Choroid plexus epithelial cell (primary cell): ENCODE measurements at regions not wholly inside any gene's neighbourhood (a gene's known extent, or its start where the extent isn't known, plus 50 kb on each side); places are given as distances from the start of the nearest gene placed in this dataset.

Source experiments
- DNase-seq: peaks from one replicate; pipeline ENCODE4 v3.0.0-alpha.2; 2010; ENCODE audit warnings: low read depth
- H3K4me3 ChIP-seq: 2 replicates; pipeline ENCODE4 v1.5.1; 2011; ENCODE audit warnings: low read depth, mild to moderate bottlenecking, control low read depth, low read length, moderate library complexity
- TF ChIP-seq, protein P1 (sequence below): conservative IDR thresholded peaks from 2 replicates; pipeline ENCODE4 v1.5.1; 2011; ENCODE audit warnings: low read depth, mild to moderate bottlenecking, control low read depth, inconsistent platforms, low read length, moderate library complexity

DNA sequence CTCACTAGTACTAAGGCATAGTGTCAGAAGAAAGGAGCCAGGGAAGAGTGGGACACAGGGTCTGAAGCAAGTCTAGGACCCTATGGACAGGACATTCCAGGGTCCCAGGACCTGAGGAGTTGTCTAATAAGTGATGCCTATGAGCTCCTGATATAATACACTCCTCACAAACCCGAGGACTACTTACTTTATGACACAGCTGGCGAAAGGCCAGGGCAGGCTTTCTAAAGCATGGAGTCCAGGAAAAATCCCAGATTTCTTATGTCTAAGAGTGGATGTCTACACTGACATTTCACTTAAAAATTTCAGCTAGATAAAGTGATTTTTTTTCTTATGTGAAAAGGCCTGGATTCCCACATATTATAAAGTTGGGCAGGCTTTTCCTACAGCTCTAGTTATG lies 502.2 kb upstream of the SETBP1 start:
- TF ChIP-seq, protein P1, sequence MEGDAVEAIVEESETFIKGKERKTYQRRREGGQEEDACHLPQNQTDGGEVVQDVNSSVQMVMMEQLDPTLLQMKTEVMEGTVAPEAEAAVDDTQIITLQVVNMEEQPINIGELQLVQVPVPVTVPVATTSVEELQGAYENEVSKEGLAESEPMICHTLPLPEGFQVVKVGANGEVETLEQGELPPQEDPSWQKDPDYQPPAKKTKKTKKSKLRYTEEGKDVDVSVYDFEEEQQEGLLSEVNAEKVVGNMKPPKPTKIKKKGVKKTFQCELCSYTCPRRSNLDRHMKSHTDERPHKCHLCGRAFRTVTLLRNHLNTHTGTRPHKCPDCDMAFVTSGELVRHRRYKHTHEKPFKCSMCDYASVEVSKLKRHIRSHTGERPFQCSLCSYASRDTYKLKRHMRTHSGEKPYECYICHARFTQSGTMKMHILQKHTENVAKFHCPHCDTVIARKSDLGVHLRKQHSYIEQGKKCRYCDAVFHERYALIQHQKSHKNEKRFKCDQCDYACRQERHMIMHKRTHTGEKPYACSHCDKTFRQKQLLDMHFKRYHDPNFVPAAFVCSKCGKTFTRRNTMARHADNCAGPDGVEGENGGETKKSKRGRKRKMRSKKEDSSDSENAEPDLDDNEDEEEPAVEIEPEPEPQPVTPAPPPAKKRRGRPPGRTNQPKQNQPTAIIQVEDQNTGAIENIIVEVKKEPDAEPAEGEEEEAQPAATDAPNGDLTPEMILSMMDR = no peak
- no peak for DNase-seq
- no peak overlapping the region for H3K4me3 ChIP-seq

DNA sequence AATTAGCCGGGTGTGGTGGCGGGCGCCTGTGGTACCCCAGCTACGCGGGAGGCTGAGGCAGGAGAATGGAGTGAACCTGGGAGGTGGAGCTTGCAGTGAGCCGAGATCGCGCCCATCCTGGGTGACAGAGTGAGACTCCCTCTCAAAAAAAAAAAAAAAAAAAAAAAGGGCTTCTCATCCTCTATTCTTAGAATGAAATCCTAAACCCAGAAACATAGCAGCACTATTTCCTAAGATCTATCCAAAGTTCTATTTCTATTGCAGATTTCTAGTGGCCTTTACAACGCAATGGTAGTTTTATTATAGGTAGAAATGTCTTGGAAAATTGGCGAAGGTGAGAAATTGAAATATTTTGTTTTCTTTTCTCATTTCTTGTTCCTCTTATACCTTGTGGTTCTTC lies 501.0 kb upstream of the SETBP1 start:
- TF ChIP-seq, protein P1 = no peak
- DNase-seq = no peak
- H3K4me3 ChIP-seq = no peak overlapping the region

DNA sequence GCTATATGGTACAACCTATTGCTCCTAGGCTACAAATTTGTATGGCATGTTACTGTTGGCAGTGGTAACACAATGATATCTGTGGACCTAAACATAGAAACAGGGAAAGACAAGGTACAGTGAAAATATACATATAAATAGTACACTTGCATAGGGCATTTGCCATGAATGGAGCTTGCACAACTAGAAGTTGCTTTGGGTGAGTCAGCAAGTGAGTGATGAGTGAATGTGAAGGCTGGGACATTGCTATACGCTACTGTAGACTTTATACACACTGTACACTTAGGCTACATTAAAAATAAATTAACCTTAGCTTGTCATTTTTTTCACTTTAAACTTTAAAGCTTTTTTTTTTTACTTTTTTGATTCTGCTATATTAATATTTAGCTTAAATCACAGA lies 500.0 kb upstream of the SETBP1 start:
- peak; percentile 82 for DNase-seq
- H3K4me3 ChIP-seq = no peak overlapping the region
- TF ChIP-seq, protein P1 = no peak

DNA sequence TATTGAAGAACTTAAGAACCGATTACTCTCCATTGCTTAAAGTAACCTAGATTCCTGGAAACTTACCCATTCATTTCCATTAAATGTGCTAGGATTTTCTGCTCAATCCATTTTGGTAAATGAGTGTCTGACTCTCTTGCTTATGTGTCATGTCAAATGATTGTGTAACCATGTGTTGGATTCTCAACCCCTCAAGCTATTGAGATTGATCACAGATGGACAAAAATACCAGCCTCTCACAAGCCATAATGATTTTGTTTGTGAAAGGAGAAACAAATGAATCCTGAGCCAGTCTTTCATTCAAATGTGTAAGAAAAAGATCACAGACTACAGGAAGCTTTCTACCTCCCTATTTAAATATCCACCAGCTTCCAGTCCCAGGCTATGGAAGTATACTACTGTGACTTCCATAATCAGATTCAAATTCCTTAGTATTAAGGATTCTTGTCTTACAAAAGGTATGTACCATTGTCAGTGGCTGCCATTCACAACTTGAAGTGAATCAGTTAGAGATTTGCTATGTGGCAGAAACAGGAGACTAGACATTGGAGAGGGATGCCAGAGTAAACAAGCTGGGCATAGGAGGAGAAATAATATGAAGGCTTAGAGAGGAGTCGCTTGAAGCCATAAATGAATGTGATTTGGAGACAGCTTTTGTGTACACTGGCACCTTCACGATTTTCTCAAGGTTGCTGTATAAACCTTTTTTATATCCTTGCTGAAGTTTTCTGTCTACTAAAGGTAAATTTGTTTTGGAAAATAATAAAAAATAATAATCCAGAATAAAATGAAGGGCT lies 498.5 kb upstream of the SETBP1 start:
- H3K4me3 ChIP-seq = no peak overlapping the region
- TF ChIP-seq, protein P1 = no peak
- no peak for DNase-seq

DNA sequence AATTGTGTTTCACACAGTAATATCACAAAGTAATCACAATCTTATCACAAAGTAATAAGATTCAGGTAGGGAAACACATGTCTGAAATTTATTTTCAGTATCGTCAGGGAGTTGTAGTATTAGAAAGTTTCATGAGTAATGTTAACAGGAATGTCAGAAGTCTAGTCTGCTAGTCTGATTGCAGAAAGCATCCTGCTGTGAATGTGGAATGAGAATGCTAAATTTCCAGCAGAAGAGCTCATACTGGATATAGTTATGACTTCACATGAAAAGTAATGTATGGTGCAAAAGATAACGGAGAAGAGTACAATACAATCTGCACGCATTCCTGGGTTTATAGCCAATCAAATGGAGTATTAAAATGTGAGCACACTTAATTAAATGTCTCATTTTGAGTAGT lies 494.7 kb upstream of the SETBP1 start:
- peak; percentile 92 for DNase-seq
- no peak overlapping the region for H3K4me3 ChIP-seq

DNA sequence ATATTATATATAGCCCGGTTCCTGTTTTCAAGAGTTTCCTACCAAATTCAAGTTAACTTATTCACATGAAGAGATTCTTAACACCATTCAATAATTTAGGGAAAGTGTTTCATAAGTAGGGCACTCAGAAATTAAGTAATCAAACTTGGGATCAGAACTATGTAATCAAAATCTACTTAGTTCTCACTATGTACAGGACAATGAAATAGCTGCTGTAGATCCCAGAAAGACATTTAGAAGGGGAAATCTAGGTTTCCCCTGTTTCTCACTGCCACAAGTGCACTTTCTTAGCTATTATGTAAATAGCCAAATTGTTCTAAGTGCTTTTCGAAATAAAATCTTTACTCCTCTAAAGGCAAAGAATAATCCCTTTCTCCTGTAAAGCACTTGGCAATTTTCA lies 493.6 kb upstream of the SETBP1 start:
- DNase-seq = no peak

More for the DNA sequence above, 494.7 kb upstream of the SETBP1 start:
- TF ChIP-seq, protein P1 = no peak

More for the DNA sequence above, 493.6 kb upstream of the SETBP1 start:
- TF ChIP-seq, protein P1 = no peak
- no peak overlapping the region for H3K4me3 ChIP-seq
